ENCODE measurements at regions not wholly inside any gene's neighbourhood (a gene's known extent, or its start where the extent isn't known, plus 50 kb on each side); places are given as distances from the start of the nearest gene placed in this dataset.
"Not testable (repeated sequence)": the region's sequence is repeated elsewhere in the genome, so short reads cannot be mapped to it uniquely, and the experiment has no call there.

- Histone ChIP-seq H3K36me3 (no peaks in the 10 kb centered on the region), H3K4me3 (no peak overlapping the region), H3K27ac (no peak overlapping the region), H3K4me1 (no peaks in the 10 kb centered on the region), H3K9me3 (peaks cover 0 to 6% (median 0%) of the 10 kb centered on the region in 4 donors), H3K27me3 (no peaks in the 10 kb centered on the region)
- DNase-seq: no peak
- no peak for TF ChIP-seq POLR2AphosphoS5 (IDR thresholded peaks at IDR 0.05)
- TF ChIP-seq CTCF (IDR thresholded peaks at IDR 0.05): no peak
- TF ChIP-seq EP300 (IDR thresholded peaks at IDR 0.05): no peak
- no peak for TF ChIP-seq POLR2A (IDR thresholded peaks at IDR 0.05)
- intact Hi-C loops (cut with DNase I; ENCODE audit: low total_unique reads): no loop called here
- WGBS, 5 donors: 51 to 74% (median 68%) methylated on average over 2 of the region's 2 CpGs
Measured at GRCh38 chr5:85397451-85397850, 1012.8 kb upstream of the EDIL3 start.

- intact Hi-C loops (cut with DNase I; ENCODE audit: low total_unique reads): no loop called here
- WGBS, 5 donors: 17 to 50% (median 40%) methylated on average over 1 of the region's 1 CpG
- peaks cover 0 to 14% (median 5%) of the 10 kb centered on the region in 4 donors for H3K9me3 ChIP-seq
- H3K27ac ChIP-seq: no peak overlapping the region
- H3K4me3 ChIP-seq: no peak overlapping the region
- TF ChIP-seq POLR2A (IDR thresholded peaks at IDR 0.05): no peak
- no peak for TF ChIP-seq CTCF (IDR thresholded peaks at IDR 0.05)
- TF ChIP-seq EP300 (IDR thresholded peaks at IDR 0.05): no peak
- TF ChIP-seq POLR2AphosphoS5 (IDR thresholded peaks at IDR 0.05): no peak
- H3K27me3 ChIP-seq: no peaks in the 10 kb centered on the region
- H3K4me1 ChIP-seq: no peaks in the 10 kb centered on the region
- no peak for DNase-seq
- H3K36me3 ChIP-seq: no peaks in the 10 kb centered on the region
Measured at GRCh38 chr5:85428426-85428934, 1043.8 kb upstream of the EDIL3 start.

- 81 to 90% (median 86%) methylated on average over 6 to 7 of the region's 7 CpGs for WGBS, 5 donors
- H3K4me1 ChIP-seq, H3K36me3 ChIP-seq: not testable (repeated sequence)
Measured at GRCh38 chr5:85431726-85432125, 1047.0 kb upstream of the EDIL3 start.

GRCh38 chr5:85441156-85441555, 1056.5 kb upstream of the EDIL3 start:
- no peak overlapping the region for H3K4me3 ChIP-seq
- 65 to 78% (median 71%) methylated on average over 3 of the region's 3 CpGs for WGBS, 5 donors
- no peaks in the 10 kb centered on the region for H3K4me1 ChIP-seq
- intact Hi-C loops (cut with DNase I; ENCODE audit: low total_unique reads): no loop called here
- no peaks in the 10 kb centered on the region for H3K36me3 ChIP-seq
- TF ChIP-seq POLR2AphosphoS5 (IDR thresholded peaks at IDR 0.05): no peak
- no peak for TF ChIP-seq CTCF (IDR thresholded peaks at IDR 0.05)
- TF ChIP-seq POLR2A (IDR thresholded peaks at IDR 0.05): no peak
- TF ChIP-seq EP300 (IDR thresholded peaks at IDR 0.05): no peak
- no peak for DNase-seq
- no peaks in the 10 kb centered on the region for H3K9me3 ChIP-seq
- no peak overlapping the region for H3K27ac ChIP-seq
- no peaks in the 10 kb centered on the region for H3K27me3 ChIP-seq

More at GRCh38 chr5:85431726-85432125, 1047.0 kb upstream of the EDIL3 start:
- H3K4me3 ChIP-seq; H3K27me3 ChIP-seq; intact Hi-C loops (cut with DNase I; ENCODE audit: low total_unique reads); DNase-seq; H3K27ac ChIP-seq: not testable (repeated sequence)
- peaks cover 0 to 14% (median 6%) of the 10 kb centered on the region in 4 donors for H3K9me3 ChIP-seq

GRCh38 chr5:85441853-85442252, 1057.2 kb upstream of the EDIL3 start:
- no peak overlapping the region for H3K4me3 ChIP-seq
- H3K27me3 ChIP-seq: no peaks in the 10 kb centered on the region
- DNase-seq: no peak
- no peaks in the 10 kb centered on the region for H3K36me3 ChIP-seq
- intact Hi-C loops (cut with DNase I; ENCODE audit: low total_unique reads): no loop called here
- H3K9me3 ChIP-seq: no peaks in the 10 kb centered on the region
- H3K27ac ChIP-seq: no peak overlapping the region
- no peaks in the 10 kb centered on the region for H3K4me1 ChIP-seq
- TF ChIP-seq EP300 (IDR thresholded peaks at IDR 0.05) (no peak), POLR2AphosphoS5 (IDR thresholded peaks at IDR 0.05) (no peak), POLR2A (IDR thresholded peaks at IDR 0.05) (no peak), CTCF (IDR thresholded peaks at IDR 0.05) (no peak)
- whole genome bisulfite sequencing, 5 donors: 83 to 95% (median 87%) methylated on average over 3 of the region's 3 CpGs

Measured in stomach (tissue), 8 donors.